HepG2 (cell line): ENCODE measurements at regions not wholly inside any gene's neighbourhood (a gene's known extent, or its start where the extent isn't known, plus 50 kb on each side); places are given as distances from the start of the nearest gene placed in this dataset.
A peak's percentile ranks its signal among the peaks of the same experiment; 100 is the strongest.

Source experiments
- CENPX ChIP-seq: sonication (generic); formaldehyde crosslinking; IDR thresholded peaks from 2 replicates; pipeline ENCODE4 v1.9.0; 2021; ENCODE audit warnings: mild to moderate bottlenecking, missing genetic modification reagents, moderate library complexity
- DNMT1 ChIP-seq: sonication (generic); formaldehyde crosslinking; IDR thresholded peaks from 2 replicates; pipeline ENCODE4 v1.5.1; 2020; ENCODE audit warnings: mild to moderate bottlenecking, missing genetic modification reagents
- ELF1 ChIP-seq: sonication (generic); formaldehyde crosslinking; IDR thresholded peaks from 2 replicates; pipeline ENCODE4 v1.4.0; 2020; ENCODE audit warnings: missing genetic modification reagents
- HDAC6 ChIP-seq: fragments of 200-600 bp; sonication (generic); IDR thresholded peaks from 2 replicates; pipeline ENCODE4 v1.7.0; 2017; ENCODE audit warnings: mild to moderate bottlenecking, antibody characterized with exemption, low read length, low read depth
- MATR3 ChIP-seq: sonication (generic); formaldehyde crosslinking; IDR thresholded peaks from 2 replicates; pipeline ENCODE4 v1.4.0; 2020; ENCODE audit warnings: missing genetic modification reagents
- PHF21A ChIP-seq: sonication (generic); formaldehyde crosslinking; IDR thresholded peaks from 2 replicates; pipeline ENCODE4 v1.5.0; 2020; ENCODE audit warnings: mild to moderate bottlenecking, missing genetic modification reagents
- PITX1 ChIP-seq: sonication (generic); formaldehyde crosslinking; IDR thresholded peaks from 2 replicates; pipeline ENCODE4 v1.5.1; 2020; ENCODE audit warnings: mild to moderate bottlenecking, missing genetic modification reagents
- PRDM4 ChIP-seq: sonication (generic); formaldehyde crosslinking; IDR thresholded peaks from 2 replicates; pipeline ENCODE4 v1.9.0; 2021; ENCODE audit warnings: missing genetic modification reagents, borderline replicate concordance
- SAP130 ChIP-seq: IDR thresholded peaks from 2 replicates; pipeline ENCODE4 v1.6.1; 2016; ENCODE audit warnings: low read depth
- SNAPC4 ChIP-seq: sonication (generic); formaldehyde crosslinking; IDR thresholded peaks from 2 replicates; pipeline ENCODE4 v1.4.0; 2020; ENCODE audit warnings: mild to moderate bottlenecking, missing genetic modification reagents
- TFAP4 ChIP-seq: sonication (generic); IDR thresholded peaks from 2 replicates; pipeline ENCODE4 v1.6.1; 2016; ENCODE audit warnings: low read depth, borderline replicate concordance
- ZBTB42 ChIP-seq: sonication (generic); formaldehyde crosslinking; IDR thresholded peaks from 2 replicates; pipeline ENCODE4 v1.5.0; 2020; ENCODE audit warnings: mild to moderate bottlenecking, missing genetic modification reagents
- ZNF205 ChIP-seq: IDR thresholded peaks from 2 replicates; pipeline ENCODE4 v1.6.1; 2018; ENCODE audit warnings: missing biosample characterization, missing genetic modification reagents
- ZNF230 ChIP-seq: sonication (generic); formaldehyde crosslinking; IDR thresholded peaks from 2 replicates; pipeline ENCODE4 v1.4.0; 2020; ENCODE audit warnings: mild to moderate bottlenecking, missing genetic modification reagents
- ZNF280B ChIP-seq: sonication (generic); formaldehyde crosslinking; IDR thresholded peaks from 2 replicates; pipeline ENCODE4 v1.5.0; 2020; ENCODE audit warnings: missing genetic modification reagents, mild to moderate bottlenecking, borderline replicate concordance
- ZNF431 ChIP-seq: sonication (generic); formaldehyde crosslinking; IDR thresholded peaks from 2 replicates; pipeline ENCODE4 v1.9.0; 2022; ENCODE audit warnings: missing genetic modification reagents, low read depth, mild to moderate bottlenecking, borderline replicate concordance
- ZNF468 ChIP-seq: sonication (generic); formaldehyde crosslinking; IDR thresholded peaks from 2 replicates; pipeline ENCODE4 v1.8.0; 2022; ENCODE audit warnings: mild to moderate bottlenecking, moderate library complexity, missing genetic modification reagents
- ZNF557 ChIP-seq: sonication (generic); formaldehyde crosslinking; IDR thresholded peaks from 2 replicates; pipeline ENCODE4 v1.4.0; 2020; ENCODE audit warnings: missing genetic modification reagents
- ZNF746 ChIP-seq: sonication (generic); formaldehyde crosslinking; IDR thresholded peaks from 2 replicates; pipeline ENCODE4 v1.8.0; 2022; ENCODE audit warnings: mild to moderate bottlenecking, missing genetic modification reagents
- ZNF781 ChIP-seq: sonication (generic); formaldehyde crosslinking; IDR thresholded peaks from 2 replicates; pipeline ENCODE4 v1.5.1; 2020; ENCODE audit warnings: borderline replicate concordance, mild to moderate bottlenecking, missing genetic modification reagents; ENCODE audit errors: not compliant biosample characterization

- TF ChIP-seq ZNF557 (CRISPR knock-in tag), result no peak
- no peak for TF ChIP-seq PRDM4 (CRISPR knock-in tag)
- TF ChIP-seq ZNF431 (CRISPR knock-in tag), result 0 out of 2 replicates have a peak, but pooled peaks have one; percentile 36
- TF ChIP-seq MATR3 (CRISPR knock-in tag), result no peak
- TF ChIP-seq ZNF280B, result 0 out of 2 replicates have a peak, but pooled peaks have one; percentile 11
- TF ChIP-seq HDAC6, result no peak
- TF ChIP-seq ZNF468 (CRISPR knock-in tag), result no peak
- TF ChIP-seq DNMT1 (CRISPR knock-in tag), result no peak
- no peak for TF ChIP-seq CENPX (CRISPR knock-in tag)
- TF ChIP-seq TFAP4, result peak; percentile 81
- TF ChIP-seq ZNF781 (CRISPR knock-in tag), result peak; percentile 77
- TF ChIP-seq ZBTB42 (CRISPR knock-in tag), result no peak
- TF ChIP-seq PITX1, result 0 out of 2 replicates have a peak, but pooled peaks have one; percentile 18
- TF ChIP-seq SNAPC4 (CRISPR knock-in tag), result no peak
- 0 out of 2 replicates have a peak, but pooled peaks have one; percentile 48 for TF ChIP-seq ZNF746
- TF ChIP-seq ELF1 (CRISPR knock-in tag), result no peak
- 0 out of 2 replicates have a peak, but pooled peaks have one; percentile 35 for TF ChIP-seq ZNF230 (CRISPR knock-in tag)
- TF ChIP-seq PHF21A, result 0 out of 2 replicates have a peak, but pooled peaks have one; percentile 13
- 0 out of 2 replicates have a peak, but pooled peaks have one; percentile 48 for TF ChIP-seq SAP130 (CRISPR knock-in tag)
- TF ChIP-seq ZNF205 (CRISPR knock-in tag), result no peak
These were observed 72.8 kb upstream of the TAF1B start (continued) for GRCh38 chr2:9770308-9771100.
